ENCODE measurements at regions not wholly inside any gene's neighbourhood (a gene's known extent, or its start where the extent isn't known, plus 50 kb on each side); places are given as distances from the start of the nearest gene placed in this dataset.
A peak's percentile ranks its signal among the peaks of the same experiment; 100 is the strongest.

DNA sequence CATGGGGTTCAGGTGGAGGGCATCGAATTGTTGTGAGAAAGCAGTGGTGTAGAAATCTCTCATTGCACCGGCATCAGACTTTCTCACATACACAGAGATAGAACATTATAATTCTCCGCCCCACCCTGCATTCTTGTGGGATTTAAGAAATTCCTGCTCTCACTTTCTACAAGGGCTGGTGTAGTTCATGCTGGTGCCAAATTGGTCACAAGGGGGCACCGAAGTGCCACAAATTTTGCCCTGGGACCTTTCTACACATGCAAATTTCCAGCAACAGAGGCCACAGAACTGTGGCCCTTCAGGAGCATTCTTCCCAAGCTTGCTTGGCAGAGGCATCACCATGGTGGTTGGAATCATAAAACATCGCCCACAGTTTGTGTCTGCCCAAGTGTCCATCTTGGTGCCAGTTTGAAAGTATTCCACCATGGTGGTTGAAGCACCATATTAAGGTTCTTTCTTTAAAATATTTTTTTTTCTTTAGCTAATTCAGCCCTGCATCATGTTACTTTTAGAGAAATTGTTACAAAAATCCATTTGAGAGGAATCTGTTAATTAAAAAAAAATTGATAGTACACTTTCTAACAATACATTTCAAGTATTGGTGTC, 521.2 kb upstream of the FANCL start:
- no peak overlapping the region for H3K4me3 ChIP-seq (ENCODE audit: control extremely low read depth in 1 of 5, extremely low read depth in 1 of 5, insufficient read depth in 1 of 5, low read depth in 2 of 5, low read length in 4 of 5)
- TF ChIP-seq, protein P1, sequence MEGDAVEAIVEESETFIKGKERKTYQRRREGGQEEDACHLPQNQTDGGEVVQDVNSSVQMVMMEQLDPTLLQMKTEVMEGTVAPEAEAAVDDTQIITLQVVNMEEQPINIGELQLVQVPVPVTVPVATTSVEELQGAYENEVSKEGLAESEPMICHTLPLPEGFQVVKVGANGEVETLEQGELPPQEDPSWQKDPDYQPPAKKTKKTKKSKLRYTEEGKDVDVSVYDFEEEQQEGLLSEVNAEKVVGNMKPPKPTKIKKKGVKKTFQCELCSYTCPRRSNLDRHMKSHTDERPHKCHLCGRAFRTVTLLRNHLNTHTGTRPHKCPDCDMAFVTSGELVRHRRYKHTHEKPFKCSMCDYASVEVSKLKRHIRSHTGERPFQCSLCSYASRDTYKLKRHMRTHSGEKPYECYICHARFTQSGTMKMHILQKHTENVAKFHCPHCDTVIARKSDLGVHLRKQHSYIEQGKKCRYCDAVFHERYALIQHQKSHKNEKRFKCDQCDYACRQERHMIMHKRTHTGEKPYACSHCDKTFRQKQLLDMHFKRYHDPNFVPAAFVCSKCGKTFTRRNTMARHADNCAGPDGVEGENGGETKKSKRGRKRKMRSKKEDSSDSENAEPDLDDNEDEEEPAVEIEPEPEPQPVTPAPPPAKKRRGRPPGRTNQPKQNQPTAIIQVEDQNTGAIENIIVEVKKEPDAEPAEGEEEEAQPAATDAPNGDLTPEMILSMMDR (IDR thresholded peaks at IDR 0.05): peak; percentile 82
- TF ChIP-seq EZH2 (IDR thresholded peaks at IDR 0.05; ENCODE audit: borderline replicate concordance, insufficient read depth, low read depth, low read length, poor library complexity, severe bottlenecking): no peak
- no peaks in the 10 kb centered on the region for H4K20me1 ChIP-seq (ENCODE audit: control insufficient read depth, insufficient read depth, low read length, poor library complexity, severe bottlenecking)
- no peak overlapping the region for H3K27ac ChIP-seq (ENCODE audit: low read length in 2 of 2)
- intact Hi-C loops (cut with micrococcal nuclease): loop anchor here (1.0 to 10.0 kb wide), 4 partner anchors 543 to 1912 kb away; no protein-coding TSS in a partner anchor
- peaks cover 7 to 8% of the 10 kb centered on the region in 2 donors for H3K4me1 ChIP-seq (ENCODE audit: control insufficient read depth in 2 of 2, insufficient read depth in 2 of 2, low read length in 2 of 2)
- Mint-ChIP-seq H3K27me3 (peaks cover 4% of the 10 kb centered on the region), H3K4me3 (no peak overlapping the region), H3K27ac (no peak overlapping the region), H3K4me1 (peaks cover 8% of the 10 kb centered on the region), H3K9me3 (ENCODE audit: insufficient read depth) (no peaks in the 10 kb centered on the region)
- DNase-seq (peak; percentile 65), ATAC-seq (ENCODE audit: low read depth) (peak; percentile 74)
- no peaks in the 10 kb centered on the region for H3K27me3 ChIP-seq (replicated peaks in 1 of 4; ENCODE audit: control extremely low read depth in 1 of 4, control insufficient read depth in 3 of 4, insufficient read depth in 4 of 4, low read length in 3 of 4)
- no peak overlapping the region for H3K4me2 ChIP-seq (replicated peaks; ENCODE audit: low read depth, low read length, poor library complexity, severe bottlenecking)
- no peak overlapping the region for H3K9ac ChIP-seq (ENCODE audit: low read length)
- no peaks in the 10 kb centered on the region for H3K9me3 ChIP-seq (ENCODE audit: control extremely low read depth in 1 of 3, control insufficient read depth in 2 of 3, insufficient read depth in 1 of 3, low read length in 2 of 3)
- POLR2A ChIA-PET: no interaction called here
- CTCF ChIA-PET: interaction anchor here (0.7 to 4.4 kb wide), 19 partner anchors 9 to 1912 kb away, joined by 3 to 57 read pairs (median 5); no protein-coding TSS in a partner anchor
- no peak overlapping the region for H2AFZ ChIP-seq (ENCODE audit: insufficient read depth, low read depth, low read length, poor library complexity, severe bottlenecking)
- no peaks in the 10 kb centered on the region for H3K36me3 ChIP-seq (replicated peaks in 1 of 2; ENCODE audit: control extremely low read depth in 1 of 2, control insufficient read depth in 1 of 2, extremely low read depth in 1 of 2, insufficient read depth in 2 of 2, low read length in 1 of 2)
- WGBS (ENCODE audit: insufficient coverage): 13% methylated on average over 2 of the region's 5 CpGs
- H3K79me2 ChIP-seq (ENCODE audit: control insufficient read depth, insufficient read depth, low read length): no peaks in the 10 kb centered on the region

DNA sequence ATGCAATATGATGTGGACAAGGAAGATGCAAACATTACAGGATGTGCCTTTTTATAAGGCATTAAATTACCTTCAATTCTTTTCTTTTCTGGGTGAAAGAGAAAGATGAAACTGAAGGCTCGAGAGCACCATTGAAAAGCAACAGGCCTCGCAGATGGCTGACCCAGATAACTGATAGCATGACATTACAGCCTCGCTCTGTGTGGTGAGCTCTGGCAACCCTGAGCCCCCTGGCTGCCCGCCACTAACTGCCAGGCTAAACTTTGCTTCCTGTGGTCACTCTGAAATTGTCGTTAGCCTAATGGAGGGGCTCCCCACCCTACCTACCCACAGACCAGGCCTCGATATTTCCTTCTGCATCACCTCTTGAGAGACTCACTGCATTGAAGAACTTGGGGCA, 516.8 kb upstream of the FANCL start:
- ATAC-seq (ENCODE audit: low read depth) (no peak), DNase-seq (no peak)
- Histone ChIP-seq H3K79me2 (ENCODE audit: control insufficient read depth, insufficient read depth, low read length) (no peaks in the 10 kb centered on the region), H3K9ac (ENCODE audit: low read length) (no peak overlapping the region), H4K20me1 (ENCODE audit: control insufficient read depth, insufficient read depth, low read length, poor library complexity, severe bottlenecking) (no peaks in the 10 kb centered on the region), H3K27ac (ENCODE audit: low read length in 2 of 2) (no peak overlapping the region), H3K4me1 (ENCODE audit: control insufficient read depth in 2 of 2, insufficient read depth in 2 of 2, low read length in 2 of 2) (no peaks in the 10 kb centered on the region), H3K27me3 (replicated peaks in 1 of 4; ENCODE audit: control extremely low read depth in 1 of 4, control insufficient read depth in 3 of 4, insufficient read depth in 4 of 4, low read length in 3 of 4) (no peaks in the 10 kb centered on the region), H3K9me3 (ENCODE audit: control extremely low read depth in 1 of 3, control insufficient read depth in 2 of 3, insufficient read depth in 1 of 3, low read length in 2 of 3) (peaks cover 0 to 1% (median 0%) of the 10 kb centered on the region in 3 donors), H3K4me2 (replicated peaks; ENCODE audit: low read depth, low read length, poor library complexity, severe bottlenecking) (no peak overlapping the region), H3K36me3 (replicated peaks in 1 of 2; ENCODE audit: control extremely low read depth in 1 of 2, control insufficient read depth in 1 of 2, extremely low read depth in 1 of 2, insufficient read depth in 2 of 2, low read length in 1 of 2) (no peaks in the 10 kb centered on the region), H3K4me3 (ENCODE audit: control extremely low read depth in 1 of 5, extremely low read depth in 1 of 5, insufficient read depth in 1 of 5, low read depth in 2 of 5, low read length in 4 of 5) (no peak overlapping the region), H2AFZ (ENCODE audit: insufficient read depth, low read depth, low read length, poor library complexity, severe bottlenecking) (no peak overlapping the region)
- Mint-ChIP-seq H3K4me3 (no peak overlapping the region), H3K27ac (no peak overlapping the region), H3K4me1 (no peaks in the 10 kb centered on the region), H3K9me3 (ENCODE audit: insufficient read depth) (no peaks in the 10 kb centered on the region), H3K27me3 (peaks cover 16% of the 10 kb centered on the region)
- CTCF ChIA-PET: interaction anchor here (1.6 kb wide), 1 partner anchor 1824 kb away, joined by 8 read pairs; no protein-coding TSS in a partner anchor
- TF ChIP-seq, protein P1 (IDR thresholded peaks at IDR 0.05): no peak
- TF ChIP-seq EZH2 (IDR thresholded peaks at IDR 0.05; ENCODE audit: borderline replicate concordance, insufficient read depth, low read depth, low read length, poor library complexity, severe bottlenecking): no peak
- intact Hi-C loops (cut with micrococcal nuclease): no loop called here
- 63% methylated on average over 6 of the region's 6 CpGs for WGBS (ENCODE audit: insufficient coverage)
- POLR2A ChIA-PET: no interaction called here
